Activated CD8-positive, alpha-beta T cell treated with anti-CD3 and anti-CD28 coated beads for 36 hours (primary cell): ENCODE measurements at regions not wholly inside any gene's neighbourhood (a gene's known extent, or its start where the extent isn't known, plus 50 kb on each side); places are given as distances from the start of the nearest gene placed in this dataset.

Experiments used
- ATAC-seq: fragments of 200-7000 bp; cut with Tn5 transposase; one replicate; pipeline ENCODE4 v1.10.0; 2021; ENCODE audit warnings: mild to moderate bottlenecking, moderate library complexity
- CTCF ChIA-PET: fragments of 350-600 bp; sonication (Branson Sonifier 250); formaldehyde crosslinking; loops from one replicate; lab custom pipeline; 2021; ENCODE audit warnings: antibody characterized with exemption; lab: Charles Lee
- POLR2A ChIA-PET: fragments of 350-600 bp; sonication (Branson Sonifier 250); formaldehyde crosslinking; loops from one replicate; lab custom pipeline; 2021; ENCODE audit warnings: antibody characterized with exemption; lab: Charles Lee
- DNase-seq: peaks from one replicate; pipeline ENCODE4 v3.0.0-alpha.2; 2020
- H3K27ac Mint-ChIP-seq: one replicate; pipeline ENCODE4 v1.8.0; 2021; ENCODE audit warnings: mild to moderate bottlenecking, mixed read lengths
- H3K27me3 Mint-ChIP-seq: one replicate; pipeline ENCODE4 v1.8.0; 2021; ENCODE audit warnings: mixed read lengths
- H3K36me3 Mint-ChIP-seq: one replicate; pipeline ENCODE4 v1.8.0; 2021; ENCODE audit warnings: low read depth, mixed read lengths
- H3K4me1 Mint-ChIP-seq: one replicate; pipeline ENCODE4 v1.8.0; 2021; ENCODE audit warnings: low read depth, mixed read lengths
- H3K4me3 Mint-ChIP-seq: one replicate; pipeline ENCODE4 v1.8.0; 2021; ENCODE audit warnings: mild to moderate bottlenecking, moderate library complexity, mixed read lengths
- H3K9me3 Mint-ChIP-seq: one replicate; pipeline ENCODE4 v1.8.0; 2021; ENCODE audit warnings: mixed read lengths
- intact Hi-C: fragments of 100-400 bp; cut with micrococcal nuclease; formaldehyde crosslinking; loops from one replicate; pipeline ENCODE4 v1.10.0; 2022
- TF ChIP-seq, protein P1 (sequence below): fragments of 200-600 bp; IDR thresholded peaks from one replicate; pipeline ENCODE4 v1.8.0; 2022; ENCODE audit warnings: antibody characterized with exemption, mild to moderate bottlenecking

DNA sequence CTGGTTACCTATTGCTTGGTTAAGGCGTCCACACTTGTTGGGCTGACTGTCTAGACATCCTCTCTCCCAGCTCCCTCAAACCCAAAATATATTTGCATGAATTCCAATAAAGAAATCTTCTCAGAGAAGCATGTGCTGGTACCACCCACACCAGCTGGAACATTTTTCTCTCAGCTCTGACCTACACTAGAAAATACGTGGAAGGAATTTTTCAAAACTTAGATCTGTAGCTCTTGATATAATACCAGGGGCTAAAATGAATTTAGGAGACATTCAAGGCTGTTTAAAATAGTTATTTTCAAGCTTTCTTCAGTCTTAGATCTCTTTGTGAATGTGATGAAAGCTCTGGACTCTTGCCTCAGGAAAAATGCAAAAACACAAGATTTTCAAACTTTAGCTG is 590.4 kb downstream of the PDCD6IP start:
- ChIA-PET CTCF (no interaction called here), POLR2A (no interaction called here)
- intact Hi-C loops: no loop called here
- no peak for ATAC-seq
- no peaks in the 10 kb centered on the region for H3K27me3 Mint-ChIP-seq
- no peak for DNase-seq
- no peaks in the 10 kb centered on the region for H3K4me1 Mint-ChIP-seq
- H3K4me3 Mint-ChIP-seq: no peak overlapping the region
- no peaks in the 10 kb centered on the region for H3K36me3 Mint-ChIP-seq
- H3K27ac Mint-ChIP-seq: no peak overlapping the region
- TF ChIP-seq, protein P1, sequence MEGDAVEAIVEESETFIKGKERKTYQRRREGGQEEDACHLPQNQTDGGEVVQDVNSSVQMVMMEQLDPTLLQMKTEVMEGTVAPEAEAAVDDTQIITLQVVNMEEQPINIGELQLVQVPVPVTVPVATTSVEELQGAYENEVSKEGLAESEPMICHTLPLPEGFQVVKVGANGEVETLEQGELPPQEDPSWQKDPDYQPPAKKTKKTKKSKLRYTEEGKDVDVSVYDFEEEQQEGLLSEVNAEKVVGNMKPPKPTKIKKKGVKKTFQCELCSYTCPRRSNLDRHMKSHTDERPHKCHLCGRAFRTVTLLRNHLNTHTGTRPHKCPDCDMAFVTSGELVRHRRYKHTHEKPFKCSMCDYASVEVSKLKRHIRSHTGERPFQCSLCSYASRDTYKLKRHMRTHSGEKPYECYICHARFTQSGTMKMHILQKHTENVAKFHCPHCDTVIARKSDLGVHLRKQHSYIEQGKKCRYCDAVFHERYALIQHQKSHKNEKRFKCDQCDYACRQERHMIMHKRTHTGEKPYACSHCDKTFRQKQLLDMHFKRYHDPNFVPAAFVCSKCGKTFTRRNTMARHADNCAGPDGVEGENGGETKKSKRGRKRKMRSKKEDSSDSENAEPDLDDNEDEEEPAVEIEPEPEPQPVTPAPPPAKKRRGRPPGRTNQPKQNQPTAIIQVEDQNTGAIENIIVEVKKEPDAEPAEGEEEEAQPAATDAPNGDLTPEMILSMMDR: no peak
- no peaks in the 10 kb centered on the region for H3K9me3 Mint-ChIP-seq

DNA sequence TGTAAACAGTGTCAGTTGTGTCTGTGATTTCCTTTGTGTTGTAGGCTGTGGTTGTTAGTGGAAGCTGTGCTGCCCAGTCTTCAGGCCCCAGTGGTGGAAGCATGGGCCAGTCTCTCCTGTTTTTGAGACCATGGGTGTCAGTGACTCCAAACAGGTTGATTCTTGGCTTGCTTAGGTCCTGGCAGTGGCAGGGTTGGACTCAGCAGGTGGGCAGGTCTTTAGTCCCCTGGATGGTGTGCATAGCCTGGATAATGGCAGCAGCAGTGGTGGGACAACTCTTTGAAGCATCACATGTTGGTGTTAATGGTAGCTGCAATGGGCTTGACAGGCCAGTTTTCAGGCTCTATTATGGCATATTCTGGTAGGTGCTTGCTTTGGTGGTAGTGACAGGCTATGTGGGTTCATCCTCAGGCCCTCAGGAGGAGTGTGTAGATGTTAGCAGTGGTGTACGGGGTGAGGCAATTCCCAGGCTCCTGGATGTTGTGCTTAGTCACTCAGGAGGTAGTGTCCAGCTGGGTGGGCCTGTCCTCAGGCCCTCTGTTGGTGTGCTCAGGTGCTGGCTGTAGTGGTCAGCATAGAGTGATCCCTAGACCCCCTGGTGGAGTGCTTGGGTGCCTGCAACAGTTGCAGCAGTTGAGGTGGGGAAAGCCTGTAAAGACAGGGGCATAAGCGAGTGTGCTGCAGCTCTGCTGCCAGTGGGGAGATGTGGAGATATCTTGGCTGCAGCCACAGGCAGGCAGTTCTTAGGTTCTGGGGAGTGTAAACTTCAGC is 596.7 kb downstream of the PDCD6IP start:
- H3K36me3 Mint-ChIP-seq: no peaks in the 10 kb centered on the region
- ATAC-seq: no peak
- peaks cover 2% of the 10 kb centered on the region for H3K9me3 Mint-ChIP-seq
- H3K27me3 Mint-ChIP-seq: no peaks in the 10 kb centered on the region
- H3K27ac Mint-ChIP-seq: no peak overlapping the region
- no peaks in the 10 kb centered on the region for H3K4me1 Mint-ChIP-seq
- DNase-seq: no peak
- H3K4me3 Mint-ChIP-seq: no peak overlapping the region
- ChIA-PET CTCF (no interaction called here), POLR2A (no interaction called here)
- intact Hi-C loops: no loop called here
- TF ChIP-seq, protein P1: no peak

DNA sequence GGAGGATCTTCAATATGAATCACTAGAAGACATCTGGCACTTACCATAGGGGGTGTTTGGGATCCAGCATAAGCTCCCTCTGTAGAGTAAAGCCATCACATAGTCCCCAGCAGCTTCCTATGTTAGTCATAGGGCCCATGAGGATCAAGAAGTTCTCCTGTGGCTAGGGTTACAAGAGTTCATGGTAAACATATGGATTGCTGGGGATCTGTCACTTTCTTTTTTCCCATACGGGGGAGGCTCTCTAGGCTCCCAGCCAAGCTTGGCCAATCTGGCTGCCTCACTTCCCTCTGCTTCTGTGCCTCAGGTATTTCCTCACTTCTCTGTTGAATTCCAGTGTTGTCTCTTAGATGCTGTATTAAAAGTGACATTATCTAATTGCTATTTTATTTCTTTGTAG is 597.9 kb downstream of the PDCD6IP start:
- TF ChIP-seq, protein P1: no peak
- Mint-ChIP-seq H3K36me3 (no peaks in the 10 kb centered on the region), H3K4me3 (no peak overlapping the region), H3K27ac (no peak overlapping the region), H3K9me3 (peaks cover 5% of the 10 kb centered on the region), H3K27me3 (no peaks in the 10 kb centered on the region), H3K4me1 (no peaks in the 10 kb centered on the region)
- intact Hi-C loops: no loop called here
- ChIA-PET POLR2A (no interaction called here), CTCF (no interaction called here)
- ATAC-seq (no peak), DNase-seq (no peak)

DNA sequence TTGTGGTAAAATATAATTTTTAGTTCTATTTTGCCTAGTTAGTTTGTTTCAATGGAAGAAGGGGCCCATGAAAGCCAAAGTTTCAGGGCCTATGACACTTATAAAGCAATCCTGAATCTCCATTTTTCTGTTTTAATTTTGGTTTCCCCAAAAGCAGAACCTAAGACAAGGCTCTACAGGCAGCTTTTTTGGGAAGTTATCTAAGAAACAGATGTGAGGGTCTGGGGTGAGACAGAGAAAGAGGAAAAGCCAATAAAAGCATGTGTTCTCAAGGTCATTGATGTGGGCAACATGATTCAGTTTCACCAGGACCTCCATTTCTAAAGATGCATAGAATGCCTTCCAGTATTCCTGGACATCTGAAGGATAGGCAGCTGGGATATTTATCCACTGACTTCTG is 598.5 kb downstream of the PDCD6IP start:
- DNase-seq (no peak), ATAC-seq (no peak)
- intact Hi-C loops: no loop called here
- Mint-ChIP-seq H3K27me3 (no peaks in the 10 kb centered on the region), H3K9me3 (peaks cover 5% of the 10 kb centered on the region), H3K27ac (no peak overlapping the region), H3K4me1 (no peaks in the 10 kb centered on the region), H3K36me3 (no peaks in the 10 kb centered on the region), H3K4me3 (no peak overlapping the region)
- ChIA-PET POLR2A (no interaction called here), CTCF (no interaction called here)
- TF ChIP-seq, protein P1: no peak

DNA sequence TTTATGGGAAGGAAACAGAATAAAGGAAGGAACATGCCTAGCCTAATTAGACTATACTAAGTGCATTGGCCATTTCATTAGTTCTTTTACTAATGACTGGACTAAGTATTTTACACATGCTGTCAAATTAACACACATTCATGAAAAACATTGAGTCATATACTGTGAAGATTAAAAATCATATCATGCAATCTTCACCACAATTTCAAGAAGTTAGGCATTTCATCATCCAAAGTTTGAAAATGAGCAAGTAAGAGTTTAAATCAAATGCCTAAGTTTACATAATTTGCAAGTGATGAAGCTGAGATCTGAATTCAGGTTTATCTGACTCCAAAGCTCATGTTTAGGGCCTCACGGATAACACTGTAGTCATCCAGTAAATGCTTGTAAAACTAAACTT is 601.0 kb downstream of the PDCD6IP start:
- TF ChIP-seq, protein P1: no peak
- Mint-ChIP-seq H3K27ac (no peak overlapping the region), H3K36me3 (no peaks in the 10 kb centered on the region), H3K4me1 (no peaks in the 10 kb centered on the region), H3K4me3 (no peak overlapping the region), H3K27me3 (no peaks in the 10 kb centered on the region), H3K9me3 (peaks cover 5% of the 10 kb centered on the region)
- ChIA-PET CTCF (no interaction called here), POLR2A (no interaction called here)
- intact Hi-C loops: no loop called here
- DNase-seq (no peak), ATAC-seq (no peak)
